H7 (cell line): ENCODE measurements at regions not wholly inside any gene's neighbourhood (a gene's known extent, or its start where the extent isn't known, plus 50 kb on each side); places are given as distances from the start of the nearest gene placed in this dataset.

Experiments
- DNase-seq: peaks from one replicate; pipeline ENCODE4 v3.0.0; 2012
- H3K27me3 ChIP-seq: 2 replicates; pipeline ENCODE4 v1.6.0; 2011; ENCODE audit warnings: mild to moderate bottlenecking, low read length; ENCODE audit not compliant: control insufficient read depth, insufficient read depth
- H3K36me3 ChIP-seq: replicated peaks from 2 replicates; pipeline ENCODE4 v1.5.1; 2011; ENCODE audit warnings: low read length; ENCODE audit not compliant: control insufficient read depth, insufficient read depth
- H3K4me3 ChIP-seq: 2 replicates; pipeline ENCODE4 v1.5.1; 2011; ENCODE audit warnings: low read depth, mild to moderate bottlenecking, control low read depth, low read length, moderate library complexity; ENCODE audit not compliant: insufficient read depth

- no peak for DNase-seq
- no peaks in the 10 kb centered on the region for H3K27me3 ChIP-seq
- no peaks in the 10 kb centered on the region for H3K36me3 ChIP-seq
- H3K4me3 ChIP-seq = no peak overlapping the region
Measured at GRCh38 chr2:217418544-217418943, 558.7 kb upstream of the TNP1 start.

- no peak for DNase-seq
- no peaks in the 10 kb centered on the region for H3K27me3 ChIP-seq
- H3K36me3 ChIP-seq = no peaks in the 10 kb centered on the region
- H3K4me3 ChIP-seq = no peak overlapping the region
Measured at GRCh38 chr2:217418090-217418489, 558.2 kb upstream of the TNP1 start.

- Histone ChIP-seq H3K4me3 (no peak overlapping the region), H3K27me3 (no peaks in the 10 kb centered on the region), H3K36me3 (no peaks in the 10 kb centered on the region)
- no peak for DNase-seq
Measured at GRCh38 chr2:217417536-217417935, 557.7 kb upstream of the TNP1 start.

- Histone ChIP-seq H3K36me3 (no peaks in the 10 kb centered on the region), H3K27me3 (no peaks in the 10 kb centered on the region), H3K4me3 (no peak overlapping the region)
- DNase-seq = no peak
Measured at GRCh38 chr2:217415316-217415715, 555.5 kb upstream of the TNP1 start.

GRCh38 chr2:217414429-217414828 lies 554.6 kb upstream of the TNP1 start:
- Histone ChIP-seq H3K27me3 (no peaks in the 10 kb centered on the region), H3K36me3 (no peaks in the 10 kb centered on the region), H3K4me3 (no peak overlapping the region)
- no peak for DNase-seq

DNA sequence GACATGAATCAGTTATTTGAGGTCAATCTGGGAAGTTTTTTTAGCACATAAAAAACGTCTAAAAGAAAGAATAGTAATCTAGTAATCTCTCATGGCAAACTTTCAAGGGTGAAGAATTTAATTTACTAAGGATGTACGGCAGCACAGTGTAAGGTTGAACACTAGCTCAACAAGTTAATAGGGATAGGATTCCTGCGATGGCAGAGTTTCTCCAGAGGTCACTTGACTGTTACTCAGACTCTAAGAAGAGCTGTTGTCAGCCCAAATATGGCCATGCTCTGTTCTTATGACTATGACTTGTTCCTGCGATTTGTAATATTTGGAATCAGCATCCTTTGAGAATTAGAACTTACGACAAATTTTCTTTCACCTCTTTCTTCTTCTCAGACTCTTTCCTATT lies 553.3 kb upstream of the TNP1 start:
- H3K36me3 ChIP-seq = no peaks in the 10 kb centered on the region
- no peak overlapping the region for H3K4me3 ChIP-seq
- H3K27me3 ChIP-seq = no peaks in the 10 kb centered on the region
- no peak for DNase-seq

GRCh38 chr2:217412721-217413120 lies 552.9 kb upstream of the TNP1 start:
- no peak overlapping the region for H3K4me3 ChIP-seq
- no peak for DNase-seq
- no peaks in the 10 kb centered on the region for H3K27me3 ChIP-seq
- H3K36me3 ChIP-seq = no peaks in the 10 kb centered on the region

DNA sequence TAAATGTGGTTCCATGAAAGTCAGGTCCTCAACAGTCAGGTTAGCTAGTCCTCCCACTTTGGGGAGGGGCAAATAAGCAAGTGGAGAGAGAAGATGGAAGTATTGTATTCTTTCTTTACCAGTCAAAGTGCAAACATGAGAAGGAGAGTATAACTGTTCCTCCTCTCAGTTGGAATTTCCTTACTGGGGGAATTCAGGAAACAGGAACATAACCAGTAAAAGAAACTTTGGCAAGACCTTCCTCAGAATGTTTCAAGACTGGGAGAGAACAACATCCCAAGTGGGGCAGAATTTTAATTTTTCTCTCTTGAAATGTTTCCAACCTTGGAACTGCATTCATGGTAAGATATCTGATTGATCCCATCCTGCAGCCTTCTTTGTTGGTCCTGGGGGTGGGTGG lies 552.4 kb upstream of the TNP1 start:
- DNase-seq = no peak
- Histone ChIP-seq H3K4me3 (no peak overlapping the region), H3K27me3 (no peaks in the 10 kb centered on the region), H3K36me3 (no peaks in the 10 kb centered on the region)

DNA sequence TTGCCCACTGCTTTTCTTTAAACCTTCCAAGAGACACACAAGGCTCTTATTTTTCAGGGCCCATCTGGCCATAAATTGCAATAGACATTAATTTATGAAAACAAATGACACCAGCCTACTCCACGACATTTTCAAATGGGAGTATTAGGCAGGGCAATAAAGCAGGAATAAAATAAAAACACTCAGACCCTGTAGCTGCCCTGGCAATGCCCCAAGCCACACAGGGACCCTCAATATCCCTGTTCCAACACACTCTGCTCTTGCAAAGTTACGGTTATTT lies 550.8 kb upstream of the TNP1 start:
- Histone ChIP-seq H3K36me3 (no peaks in the 10 kb centered on the region), H3K4me3 (no peak overlapping the region), H3K27me3 (no peaks in the 10 kb centered on the region)
- DNase-seq = no peak

DNA sequence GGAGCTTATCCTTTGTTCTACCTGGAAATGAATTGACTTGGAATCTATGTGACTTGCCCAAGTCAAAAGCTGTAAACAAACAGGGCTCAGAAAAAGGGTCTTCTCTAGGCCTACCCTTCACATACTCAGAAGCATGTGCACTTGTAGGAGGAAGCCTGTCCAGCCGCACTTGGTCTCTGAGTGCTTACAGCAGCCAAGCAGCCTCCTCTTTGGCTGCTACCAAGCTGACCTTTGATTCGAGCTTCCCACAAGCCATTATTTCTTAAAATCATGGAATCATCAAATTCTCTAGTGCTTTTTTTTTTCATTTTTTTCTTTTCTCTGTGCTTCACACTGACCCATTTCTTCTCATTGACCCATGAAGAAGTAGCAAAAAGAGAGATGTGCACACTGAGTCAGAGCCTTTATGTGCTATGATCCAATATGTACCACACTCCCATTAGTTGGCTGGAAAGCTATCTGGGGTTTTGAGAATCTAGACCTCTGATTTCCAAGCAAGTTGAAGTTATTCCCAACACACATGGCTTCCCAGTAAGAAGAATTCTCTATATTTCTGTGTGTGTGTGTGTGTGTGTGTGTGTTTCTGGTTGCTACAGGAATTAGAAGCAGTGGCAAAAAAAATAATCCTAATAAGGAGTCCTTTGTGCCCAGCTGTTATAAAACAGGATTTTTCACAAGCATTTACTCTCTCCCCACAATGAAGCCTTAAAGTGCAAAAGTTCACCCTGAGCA lies 550.3 kb upstream of the TNP1 start:
- Histone ChIP-seq H3K36me3 (no peaks in the 10 kb centered on the region), H3K4me3 (no peak overlapping the region), H3K27me3 (no peaks in the 10 kb centered on the region)
- DNase-seq = no peak

GRCh38 chr2:217407362-217407761 lies 547.5 kb upstream of the TNP1 start:
- Histone ChIP-seq H3K36me3 (no peaks in the 10 kb centered on the region), H3K4me3 (no peak overlapping the region), H3K27me3 (no peaks in the 10 kb centered on the region)
- no peak for DNase-seq

- no peak overlapping the region for H3K4me3 ChIP-seq
- DNase-seq = no peak
- H3K27me3 ChIP-seq = no peaks in the 10 kb centered on the region
- no peaks in the 10 kb centered on the region for H3K36me3 ChIP-seq
Measured at GRCh38 chr2:217404236-217404760, 544.4 kb upstream of the TNP1 start.

- DNase-seq = no peak
- H3K4me3 ChIP-seq = no peak overlapping the region
- H3K27me3 ChIP-seq = no peaks in the 10 kb centered on the region
- H3K36me3 ChIP-seq = no peaks in the 10 kb centered on the region
Measured at GRCh38 chr2:217402761-217403383, 543.0 kb upstream of the TNP1 start.

DNA sequence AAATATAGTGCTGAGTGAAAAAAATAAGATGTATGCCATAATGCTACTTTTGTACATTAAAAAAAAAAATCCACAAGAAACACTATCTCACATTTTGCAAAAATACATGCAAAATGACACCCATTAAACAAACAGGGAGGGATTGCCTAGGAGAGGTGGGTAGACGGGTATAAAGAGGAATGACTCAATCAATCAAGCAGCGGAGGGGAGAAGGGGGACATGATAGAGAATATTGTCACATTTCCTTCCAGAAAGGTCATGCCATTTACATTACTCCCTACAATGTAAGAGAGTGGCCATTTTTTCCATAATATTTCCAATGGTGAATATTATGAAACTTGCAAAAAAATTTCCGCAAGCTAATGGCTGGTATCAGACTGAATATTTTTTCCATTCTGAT lies 542.3 kb upstream of the TNP1 start:
- DNase-seq = no peak
- Histone ChIP-seq H3K27me3 (no peaks in the 10 kb centered on the region), H3K36me3 (no peaks in the 10 kb centered on the region), H3K4me3 (no peak overlapping the region)

- no peak overlapping the region for H3K4me3 ChIP-seq
- H3K36me3 ChIP-seq = no peaks in the 10 kb centered on the region
- no peaks in the 10 kb centered on the region for H3K27me3 ChIP-seq
- DNase-seq = no peak
Measured at GRCh38 chr2:217399291-217399690, 539.4 kb upstream of the TNP1 start.
